Kidney (tissue), 13 donors: ENCODE measurements at regions not wholly inside any gene's neighbourhood (a gene's known extent, or its start where the extent isn't known, plus 50 kb on each side); places are given as distances from the start of the nearest gene placed in this dataset.

ENCODE experiments used
- DNase-seq, 5 donors: peaks; one replicate each; pipeline ENCODE4 v3.0.0-alpha.2; 2013 to 2020
- FAIRE-seq: peaks from 2 replicates; lab custom pipeline; 2012; peaks lifted over from hg19 to GRCh38; lab: Jason Lieb, UNC
- H3K27ac ChIP-seq, 2 donors: one replicate each; pipeline ENCODE4 v1.7.0; 2013; ENCODE audit warnings: low read depth in 2 of 2, low read length in 2 of 2, inconsistent platforms in 1 of 2
- H3K27me3 ChIP-seq: one replicate; pipeline ENCODE4 v1.7.1; 2013; ENCODE audit warnings: low read length, inconsistent platforms; ENCODE audit not compliant: control insufficient read depth, insufficient read depth
- H3K36me3 ChIP-seq, 3 donors: one replicate each; pipeline versions ENCODE4 v1.7.0 to v1.7.1; 2013; ENCODE audit warnings: low read length in 3 of 3, control low read depth in 1 of 3, inconsistent platforms in 1 of 3; ENCODE audit not compliant: insufficient read depth in 3 of 3, control insufficient read depth in 2 of 3
- H3K4me1 ChIP-seq, 3 donors: one replicate each; pipeline versions ENCODE4 v1.7.0 to v1.7.1; 2013; ENCODE audit warnings: low read length in 3 of 3, inconsistent platforms in 1 of 3, low read depth in 1 of 3; ENCODE audit not compliant: control insufficient read depth in 2 of 3, insufficient read depth in 2 of 3
- H3K4me3 ChIP-seq, 3 donors: one replicate each; pipeline versions ENCODE4 v1.7.0 to v1.8.1; 2013; ENCODE audit warnings: low read length in 3 of 3, control low read depth in 1 of 3, inconsistent platforms in 1 of 3
- H3K9ac ChIP-seq, 3 donors: one replicate each; pipeline versions ENCODE4 v1.7.0 to v1.7.1; 2013; ENCODE audit warnings: low read length in 3 of 3, control low read depth in 1 of 3, inconsistent platforms in 1 of 3
- H3K9me3 ChIP-seq, 3 donors: one replicate each; pipeline versions ENCODE4 v1.7.0 to v1.7.1; 2013; ENCODE audit warnings: low read length in 3 of 3, control low read depth in 1 of 3, inconsistent platforms in 1 of 3; ENCODE audit not compliant: control insufficient read depth in 2 of 3, insufficient read depth in 1 of 3
- intact Hi-C: fragments of 100-400 bp; cut with DNase I; formaldehyde crosslinking; loops from one replicate; pipeline ENCODE4 v1.11.1; 2022
- TF ChIP-seq, protein P1 (sequence below): IDR thresholded peaks from 3 replicates; pipeline ENCODE4 v1.5.1; 2012; ENCODE audit warnings: mild to moderate bottlenecking, moderate library complexity, borderline replicate concordance; ENCODE audit not compliant: insufficient read depth; ENCODE audit errors: extremely low read depth
- donor health status: control.
- donor health status: control.
- donor health status: control.
- donor health status: control.
- donor health status: control.
- donor health status: DM: yes; HTN: yes; CAD: no.
- donor health status: Normal renal cell carcinoma (clear cell type).

- Histone ChIP-seq H3K36me3 (no peaks in the 10 kb centered on the region), H3K27me3 (no peaks in the 10 kb centered on the region), H3K4me3 (no peak overlapping the region), H3K27ac (no peak overlapping the region), H3K9ac (no peak overlapping the region), H3K4me1 (no peaks in the 10 kb centered on the region), H3K9me3 (no peaks in the 10 kb centered on the region)
- no peak for FAIRE-seq
- no peak for DNase-seq
- intact Hi-C loops = loop anchor here (10.0 kb wide), 1 partner anchor 509 kb away; no protein-coding TSS in a partner anchor
- TF ChIP-seq, protein P1, sequence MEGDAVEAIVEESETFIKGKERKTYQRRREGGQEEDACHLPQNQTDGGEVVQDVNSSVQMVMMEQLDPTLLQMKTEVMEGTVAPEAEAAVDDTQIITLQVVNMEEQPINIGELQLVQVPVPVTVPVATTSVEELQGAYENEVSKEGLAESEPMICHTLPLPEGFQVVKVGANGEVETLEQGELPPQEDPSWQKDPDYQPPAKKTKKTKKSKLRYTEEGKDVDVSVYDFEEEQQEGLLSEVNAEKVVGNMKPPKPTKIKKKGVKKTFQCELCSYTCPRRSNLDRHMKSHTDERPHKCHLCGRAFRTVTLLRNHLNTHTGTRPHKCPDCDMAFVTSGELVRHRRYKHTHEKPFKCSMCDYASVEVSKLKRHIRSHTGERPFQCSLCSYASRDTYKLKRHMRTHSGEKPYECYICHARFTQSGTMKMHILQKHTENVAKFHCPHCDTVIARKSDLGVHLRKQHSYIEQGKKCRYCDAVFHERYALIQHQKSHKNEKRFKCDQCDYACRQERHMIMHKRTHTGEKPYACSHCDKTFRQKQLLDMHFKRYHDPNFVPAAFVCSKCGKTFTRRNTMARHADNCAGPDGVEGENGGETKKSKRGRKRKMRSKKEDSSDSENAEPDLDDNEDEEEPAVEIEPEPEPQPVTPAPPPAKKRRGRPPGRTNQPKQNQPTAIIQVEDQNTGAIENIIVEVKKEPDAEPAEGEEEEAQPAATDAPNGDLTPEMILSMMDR = no peak
These were observed 56.5 kb upstream of the DACT2 start for GRCh38 chr6:168376120-168376519.

DNA sequence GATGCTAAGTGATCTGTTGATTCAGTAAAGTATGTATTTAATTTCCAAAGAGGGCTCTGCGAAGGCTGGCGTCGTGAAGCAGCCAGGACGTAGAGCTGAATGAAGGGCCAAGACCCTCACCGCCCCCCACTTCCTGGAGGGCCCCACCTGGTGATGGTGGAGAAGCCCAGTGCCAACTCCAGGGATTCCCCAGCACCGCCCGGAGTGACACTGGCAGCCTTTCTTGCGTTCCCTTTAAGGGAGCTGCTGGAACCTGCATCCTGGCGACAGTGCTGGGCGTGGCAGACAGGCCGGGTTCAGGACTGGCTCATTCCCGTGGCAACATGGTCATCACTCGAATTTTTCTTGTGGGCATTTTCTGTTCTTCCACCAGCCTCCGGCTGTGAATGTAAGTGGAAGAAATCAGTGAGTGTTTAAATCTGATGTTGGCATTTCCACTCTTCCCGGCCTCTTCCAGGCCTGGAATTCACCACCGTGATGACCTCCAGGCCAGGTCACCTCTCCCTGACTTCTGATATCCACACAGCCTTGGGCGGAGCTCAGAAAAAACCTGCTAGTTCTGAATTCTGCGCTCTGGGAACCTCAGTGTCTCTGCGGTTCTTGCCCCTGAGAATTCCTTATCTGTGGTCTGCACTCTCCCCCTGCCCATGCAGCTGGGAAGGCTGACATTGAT is 57.4 kb upstream of the DACT2 start:
- H3K4me1 ChIP-seq = no peaks in the 10 kb centered on the region
- H3K4me3 ChIP-seq = no peak overlapping the region
- H3K9me3 ChIP-seq = no peaks in the 10 kb centered on the region
- no peak overlapping the region for H3K27ac ChIP-seq
- DNase-seq (no peak), FAIRE-seq (no peak)
- H3K9ac ChIP-seq = no peak overlapping the region
- TF ChIP-seq, protein P1 = no peak
- no peaks in the 10 kb centered on the region for H3K27me3 ChIP-seq
- intact Hi-C loops = loop anchor here (10.0 kb wide), 1 partner anchor 508 kb away; no protein-coding TSS in a partner anchor
- no peaks in the 10 kb centered on the region for H3K36me3 ChIP-seq

DNA sequence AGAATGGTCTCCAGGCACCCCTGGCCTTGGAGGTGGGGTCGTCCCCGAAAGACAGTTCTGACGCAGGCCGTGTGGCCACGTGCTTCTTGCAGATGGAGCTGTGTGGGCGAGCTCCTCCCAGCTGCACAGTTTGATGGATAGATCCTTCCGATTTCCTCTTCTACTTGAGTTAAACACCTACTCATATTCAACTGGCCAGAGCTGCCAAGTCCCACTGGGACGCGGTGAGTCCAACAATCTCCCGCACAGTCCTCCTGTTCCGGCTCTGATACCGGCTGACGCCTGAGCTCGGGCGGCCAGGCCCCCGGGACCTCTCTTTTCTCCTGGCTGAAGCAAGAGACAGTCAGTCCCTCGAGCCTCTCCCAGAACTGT is 57.9 kb upstream of the DACT2 start:
- no peak overlapping the region for H3K27ac ChIP-seq
- no peaks in the 10 kb centered on the region for H3K9me3 ChIP-seq
- TF ChIP-seq, protein P1 = no peak
- H3K4me1 ChIP-seq = no peaks in the 10 kb centered on the region
- no peak overlapping the region for H3K4me3 ChIP-seq
- DNase-seq = peak in 3 of 5 donors; percentile 37 to 59 (median 54)
- intact Hi-C loops = loop anchor here (10.0 kb wide), 1 partner anchor 507 kb away; no protein-coding TSS in a partner anchor
- H3K36me3 ChIP-seq = no peaks in the 10 kb centered on the region
- FAIRE-seq = no peak
- no peaks in the 10 kb centered on the region for H3K27me3 ChIP-seq
- no peak overlapping the region for H3K9ac ChIP-seq
